DND-41 (cell line): ENCODE measurements at regions not wholly inside any gene's neighbourhood (a gene's known extent, or its start where the extent isn't known, plus 50 kb on each side); places are given as distances from the start of the nearest gene placed in this dataset.

Experiments used
- ATAC-seq: fragments of 200-7000 bp; cut with Tn5 transposase; 3 replicates; pipeline ENCODE4 v1.9.1; 2021; ENCODE audit warnings: low read depth; ENCODE audit not compliant: insufficient read depth
- DNase-seq: peaks from one replicate; pipeline ENCODE4 v3.0.0-alpha.2; 2020
- H2AFZ ChIP-seq: 2 replicates; pipeline ENCODE4 v1.6.0; 2012; ENCODE audit warnings: low read depth, low read length
- H3K27ac ChIP-seq: 2 replicates; pipeline ENCODE4 v1.5.1; 2012; ENCODE audit warnings: low read length, inconsistent platforms
- H3K27me3 ChIP-seq: fragments of 200-600 bp; sonication (generic); 2 replicates; pipeline ENCODE4 v1.6.0; 2012; ENCODE audit warnings: low read length, mild to moderate bottlenecking, inconsistent platforms; ENCODE audit not compliant: insufficient read depth, poor library complexity
- H3K36me3 ChIP-seq: 2 replicates; pipeline ENCODE4 v1.5.1; 2012; ENCODE audit warnings: low read length, inconsistent platforms; ENCODE audit not compliant: insufficient read depth
- H3K4me1 ChIP-seq: 2 replicates; pipeline ENCODE4 v1.5.1; 2012; ENCODE audit warnings: mild to moderate bottlenecking, low read length; ENCODE audit not compliant: insufficient read depth
- H3K4me2 ChIP-seq: 2 replicates; pipeline ENCODE4 v1.6.0; 2012; ENCODE audit warnings: mild to moderate bottlenecking, moderate library complexity, low read length, inconsistent platforms; ENCODE audit not compliant: insufficient read depth
- H3K4me3 ChIP-seq, 2 experiments: fragments of 200-600 bp in 1 of 2; shearing (Covaris generic) in 1 of 2; 2 replicates each; pipeline ENCODE4 v1.5.1; 2012 to 2016; ENCODE audit warnings: inconsistent platforms in 2 of 2, low read length in 2 of 2, mild to moderate bottlenecking in 2 of 2, low read depth in 1 of 2, moderate library complexity in 1 of 2
- H3K79me2 ChIP-seq: 2 replicates; pipeline ENCODE4 v1.6.0; 2012; ENCODE audit warnings: low read length, inconsistent platforms; ENCODE audit not compliant: insufficient read depth
- H3K9ac ChIP-seq: 2 replicates; pipeline ENCODE4 v1.6.0; 2012; ENCODE audit warnings: low read depth, mild to moderate bottlenecking, inconsistent platforms, low read length, moderate library complexity
- H3K9me3 ChIP-seq: 2 replicates; pipeline ENCODE4 v1.5.1; 2012; ENCODE audit warnings: low read length, moderate library complexity, mild to moderate bottlenecking, inconsistent platforms; ENCODE audit not compliant: insufficient read depth, severe bottlenecking
- H4K20me1 ChIP-seq: 2 replicates; pipeline ENCODE4 v1.6.0; 2012; ENCODE audit warnings: low read length; ENCODE audit not compliant: insufficient read depth
- CTCF ChIP-seq: IDR thresholded peaks from 2 replicates; pipeline ENCODE4 v1.5.1; 2012; ENCODE audit warnings: borderline replicate concordance, low read length, moderate library complexity, mild to moderate bottlenecking; ENCODE audit not compliant: poor library complexity, severe bottlenecking; ENCODE audit errors: extremely low read depth
- EZH2 ChIP-seq: IDR thresholded peaks from 3 replicates; pipeline ENCODE4 v1.6.1; 2012; ENCODE audit warnings: borderline replicate concordance, low read depth, mild to moderate bottlenecking, moderate library complexity, low read length, inconsistent platforms; ENCODE audit not compliant: severe bottlenecking

GRCh38 chr9:14373706-14374105, 59.8 kb upstream of the NFIB start:
- Histone ChIP-seq H3K4me3 (no peak overlapping the region), H3K27ac (no peak overlapping the region), H3K4me2 (no peak overlapping the region), H4K20me1 (no peaks in the 10 kb centered on the region), H3K9me3 (no peaks in the 10 kb centered on the region), H3K4me1 (no peaks in the 10 kb centered on the region), H3K79me2 (no peaks in the 10 kb centered on the region), H2AFZ (no peak overlapping the region), H3K9ac (no peak overlapping the region), H3K36me3 (no peaks in the 10 kb centered on the region), H3K27me3 (no peaks in the 10 kb centered on the region)
- DNase-seq (no peak), ATAC-seq (no peak)
- TF ChIP-seq EZH2: no peak
- no peak for TF ChIP-seq CTCF

DNA sequence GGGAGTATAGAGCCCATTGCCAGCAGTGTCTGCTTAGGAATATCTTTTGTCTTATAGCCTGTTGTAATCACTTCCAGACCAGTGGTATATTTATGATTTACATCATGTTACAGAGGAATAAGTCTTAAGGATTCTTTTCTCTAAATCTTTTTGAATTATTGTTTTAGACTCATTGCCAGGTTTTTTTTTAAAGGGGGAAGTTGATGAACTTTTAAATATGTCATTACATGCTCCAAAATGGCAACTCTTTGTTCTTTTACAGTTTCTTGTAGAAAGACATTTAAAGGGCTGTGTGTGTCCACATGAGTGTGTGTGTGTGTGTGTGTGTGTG, 59.4 kb upstream of the NFIB start:
- TF ChIP-seq EZH2: no peak
- TF ChIP-seq CTCF: no peak
- no peaks in the 10 kb centered on the region for H3K4me1 ChIP-seq
- no peak for DNase-seq
- no peak overlapping the region for H3K27ac ChIP-seq
- no peaks in the 10 kb centered on the region for H3K9me3 ChIP-seq
- H3K27me3 ChIP-seq: no peaks in the 10 kb centered on the region
- H4K20me1 ChIP-seq: no peaks in the 10 kb centered on the region
- no peak overlapping the region for H2AFZ ChIP-seq
- H3K9ac ChIP-seq: no peak overlapping the region
- no peak for ATAC-seq
- no peak overlapping the region for H3K4me2 ChIP-seq
- no peak overlapping the region for H3K4me3 ChIP-seq
- no peaks in the 10 kb centered on the region for H3K79me2 ChIP-seq
- no peaks in the 10 kb centered on the region for H3K36me3 ChIP-seq

- H3K9me3 ChIP-seq: no peaks in the 10 kb centered on the region
- ATAC-seq: no peak
- no peak overlapping the region for H3K9ac ChIP-seq
- no peak for TF ChIP-seq CTCF
- no peak for TF ChIP-seq EZH2
- no peak overlapping the region for H3K4me3 ChIP-seq
- H3K27ac ChIP-seq: no peak overlapping the region
- H3K36me3 ChIP-seq: no peaks in the 10 kb centered on the region
- no peak for DNase-seq
- H3K27me3 ChIP-seq: no peaks in the 10 kb centered on the region
- H4K20me1 ChIP-seq: no peaks in the 10 kb centered on the region
- H3K79me2 ChIP-seq: no peaks in the 10 kb centered on the region
- no peak overlapping the region for H2AFZ ChIP-seq
- H3K4me2 ChIP-seq: no peak overlapping the region
- H3K4me1 ChIP-seq: no peaks in the 10 kb centered on the region
These were observed 58.7 kb upstream of the NFIB start for GRCh38 chr9:14372437-14373335.
